GM12878 (cell line): ENCODE measurements at regions not wholly inside any gene's neighbourhood (a gene's known extent, or its start where the extent isn't known, plus 50 kb on each side); places are given as distances from the start of the nearest gene placed in this dataset.

Source experiments
- ATF3 ChIP-seq: IDR thresholded peaks from 2 replicates; pipeline ENCODE4 v1.6.1; 2011; ENCODE audit warnings: low read depth, mild to moderate bottlenecking, low read length, moderate library complexity, borderline replicate concordance; ENCODE audit errors: extremely low read depth
- BHLHE40 ChIP-seq, 2 experiments: fragments of 450-650 bp in 1 of 2; IDR thresholded peaks; 2 replicates each; pipeline ENCODE4 v1.6.1; 2011 to 2017; ENCODE audit warnings: low read depth in 2 of 2, borderline replicate concordance in 1 of 2, improper control_type of control experiment in 1 of 2, low read length in 1 of 2, mild to moderate bottlenecking in 1 of 2
- CREB1 ChIP-seq: IDR thresholded peaks from 2 replicates; pipeline ENCODE4 v1.6.1; 2012; ENCODE audit warnings: low read depth, mild to moderate bottlenecking, inconsistent platforms
- CTCF ChIP-seq, 3 experiments: IDR thresholded peaks in 2 of 3; conservative IDR thresholded peaks in 1 of 3; 2 replicates each; pipeline ENCODE4 v1.5.1; 2011; ENCODE audit warnings: low read depth in 3 of 3, low read length in 3 of 3, mild to moderate bottlenecking in 3 of 3, control low read depth in 2 of 3, moderate library complexity in 2 of 3, inconsistent platforms in 1 of 3, mixed read lengths in 1 of 3; ENCODE audit not compliant: control insufficient read depth in 2 of 3, insufficient read depth in 1 of 3; ENCODE audit errors: extremely low read depth in 1 of 3
- EGR1 ChIP-seq, 2 experiments: IDR thresholded peaks; 1 replicate in 1 of 2; 2 replicates in 1 of 2; pipeline ENCODE4 v1.6.1; 2011 to 2012; ENCODE audit warnings: low read depth in 2 of 2, low read length in 2 of 2, borderline replicate concordance in 1 of 2, mild to moderate bottlenecking in 1 of 2, moderate library complexity in 1 of 2
- EZH2 ChIP-seq: IDR thresholded peaks from 2 replicates; pipeline ENCODE4 v1.6.1; 2012; ENCODE audit warnings: low read depth, mild to moderate bottlenecking, control low read depth, inconsistent platforms, low read length, borderline replicate concordance; ENCODE audit not compliant: control insufficient read depth
- FOS ChIP-seq: IDR thresholded peaks from 3 replicates; pipeline ENCODE4 v1.6.1; 2011; ENCODE audit warnings: borderline replicate concordance; ENCODE audit not compliant: insufficient read length; ENCODE audit errors: extremely low read depth
- MAX ChIP-seq: IDR thresholded peaks from 2 replicates; pipeline ENCODE4 v1.6.1; 2012; ENCODE audit warnings: low read depth, low read length, improper control_type of control experiment
- POLR2A ChIP-seq: IDR thresholded peaks from 2 replicates; pipeline ENCODE4 v1.6.1; 2011; ENCODE audit warnings: low read depth, mild to moderate bottlenecking, low read length
- TAF1 ChIP-seq: IDR thresholded peaks from 2 replicates; pipeline ENCODE4 v1.6.1; 2011; ENCODE audit warnings: mild to moderate bottlenecking, low read depth, low read length, borderline replicate concordance

DNA sequence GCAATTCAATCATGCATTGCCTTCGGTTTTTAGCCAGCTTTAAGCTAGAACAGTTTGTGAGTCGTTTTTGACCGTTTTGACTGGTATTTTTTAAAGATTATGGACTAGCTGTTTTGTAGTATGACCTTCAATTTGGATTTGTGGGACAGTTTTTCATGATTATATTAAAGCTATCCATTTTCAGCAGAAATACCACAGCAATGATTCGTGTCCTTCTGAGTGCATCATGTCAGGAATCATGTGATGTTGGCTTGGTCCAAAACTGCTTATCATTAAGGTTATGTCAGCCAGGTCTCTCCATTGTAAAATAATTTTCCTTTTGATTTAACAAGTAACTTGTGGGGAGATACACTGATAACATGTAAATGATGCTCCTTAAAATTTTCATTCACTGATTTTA lies 229.0 kb downstream of the POSTN start:
- TF ChIP-seq FOS (no peak), EZH2 (no peak), EGR1 (IDR thresholded peaks at IDR 0.05; ENCODE audit: borderline replicate concordance in 1 of 2, low read depth in 2 of 2, low read length in 2 of 2) (no peak), ATF3 (no peak), CREB1 (no peak), POLR2A (no peak), BHLHE40 (IDR thresholded peaks at IDR 0.05; ENCODE audit: borderline replicate concordance in 1 of 2, low read depth in 2 of 2, low read length in 1 of 2) (no peak), CTCF (IDR thresholded peaks at IDR 0.05 in 2 of 3, conservative IDR thresholded peaks at IDR 0.05 in 1 of 3; ENCODE audit: control insufficient read depth in 2 of 3, extremely low read depth in 1 of 3, insufficient read depth in 1 of 3, low read depth in 3 of 3, low read length in 3 of 3) (no peak), TAF1 (no peak), MAX (no peak)
